ENCODE measurements at regions not wholly inside any gene's neighbourhood (a gene's known extent, or its start where the extent isn't known, plus 50 kb on each side); places are given as distances from the start of the nearest gene placed in this dataset.

DNA sequence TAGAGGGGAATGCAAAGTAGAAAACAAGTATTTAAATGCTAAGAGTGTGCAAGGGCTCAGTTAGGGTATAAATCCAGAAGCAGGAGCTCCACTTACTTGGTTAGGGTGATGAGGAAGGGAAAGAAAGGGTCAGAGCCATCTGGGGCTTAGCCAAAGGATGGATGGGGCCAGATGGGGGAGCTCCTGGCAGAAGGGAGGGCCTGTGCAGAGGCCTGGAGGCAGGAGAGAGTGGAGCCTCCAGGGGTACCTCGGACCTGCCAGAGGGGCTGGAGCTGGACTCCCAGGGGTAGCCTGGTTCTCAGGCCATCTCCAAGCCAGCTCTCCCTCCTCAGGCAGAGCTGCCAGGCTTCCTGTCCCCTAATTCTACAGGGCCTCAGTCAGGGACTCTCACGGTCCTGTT is 506.3 kb downstream of the SHQ1 start:
- Histone ChIP-seq H3K4me1 (no peaks in the 10 kb centered on the region), H3K4me3 (no peak overlapping the region), H3K36me3 (no peaks in the 10 kb centered on the region), H3K9me3 (no peaks in the 10 kb centered on the region), H3K27me3 (no peaks in the 10 kb centered on the region), H3K27ac (no peak overlapping the region)
- DNase-seq (no peak), ATAC-seq (peak in 1 of 4 donors; percentile 6)
- no CpG with 5 or more reads among the region's 2 CpGs for WGBS (ENCODE audit: insufficient coverage, low coverage, low lambda C conversion rate, missing lambda C conversion rate)
- no peak for TF ChIP-seq POLR2A (IDR thresholded peaks at IDR 0.05)
- intact Hi-C loops (cut with DNase I) = no loop called here

DNA sequence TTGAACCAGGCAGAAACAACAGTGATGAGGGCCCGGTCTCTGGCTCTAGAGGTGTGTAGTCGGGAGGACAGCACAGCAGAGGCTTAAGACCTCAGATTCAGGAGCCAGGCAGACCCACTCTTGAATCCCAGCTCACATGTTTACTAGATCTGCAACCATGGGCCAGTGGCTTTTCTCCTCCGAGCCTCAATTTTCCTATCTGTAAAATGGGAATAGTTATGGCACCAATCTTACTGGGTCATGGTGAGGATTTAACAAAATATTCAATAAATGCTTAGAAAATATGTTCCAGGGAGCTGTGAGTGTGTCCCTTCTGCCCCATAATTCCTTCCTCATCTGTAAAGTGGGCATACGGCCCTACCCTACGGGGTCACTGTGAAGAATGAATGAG is 506.9 kb downstream of the SHQ1 start:
- H3K4me3 ChIP-seq = no peak overlapping the region
- no peaks in the 10 kb centered on the region for H3K4me1 ChIP-seq
- no peaks in the 10 kb centered on the region for H3K36me3 ChIP-seq
- TF ChIP-seq, protein P1, sequence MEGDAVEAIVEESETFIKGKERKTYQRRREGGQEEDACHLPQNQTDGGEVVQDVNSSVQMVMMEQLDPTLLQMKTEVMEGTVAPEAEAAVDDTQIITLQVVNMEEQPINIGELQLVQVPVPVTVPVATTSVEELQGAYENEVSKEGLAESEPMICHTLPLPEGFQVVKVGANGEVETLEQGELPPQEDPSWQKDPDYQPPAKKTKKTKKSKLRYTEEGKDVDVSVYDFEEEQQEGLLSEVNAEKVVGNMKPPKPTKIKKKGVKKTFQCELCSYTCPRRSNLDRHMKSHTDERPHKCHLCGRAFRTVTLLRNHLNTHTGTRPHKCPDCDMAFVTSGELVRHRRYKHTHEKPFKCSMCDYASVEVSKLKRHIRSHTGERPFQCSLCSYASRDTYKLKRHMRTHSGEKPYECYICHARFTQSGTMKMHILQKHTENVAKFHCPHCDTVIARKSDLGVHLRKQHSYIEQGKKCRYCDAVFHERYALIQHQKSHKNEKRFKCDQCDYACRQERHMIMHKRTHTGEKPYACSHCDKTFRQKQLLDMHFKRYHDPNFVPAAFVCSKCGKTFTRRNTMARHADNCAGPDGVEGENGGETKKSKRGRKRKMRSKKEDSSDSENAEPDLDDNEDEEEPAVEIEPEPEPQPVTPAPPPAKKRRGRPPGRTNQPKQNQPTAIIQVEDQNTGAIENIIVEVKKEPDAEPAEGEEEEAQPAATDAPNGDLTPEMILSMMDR (IDR thresholded peaks at IDR 0.05) = no peak
- TF ChIP-seq POLR2A (IDR thresholded peaks at IDR 0.05) = no peak
- WGBS (ENCODE audit: insufficient coverage, low coverage, low lambda C conversion rate, missing lambda C conversion rate) = 84% methylated on average over 3 of the region's 5 CpGs
- ATAC-seq (no peak), DNase-seq (no peak)
- intact Hi-C loops (cut with DNase I) = no loop called here
- H3K9me3 ChIP-seq = no peaks in the 10 kb centered on the region
- H3K27me3 ChIP-seq = no peaks in the 10 kb centered on the region
- H3K27ac ChIP-seq = no peak overlapping the region

- Histone ChIP-seq H3K27ac (no peak overlapping the region), H3K4me1 (no peaks in the 10 kb centered on the region), H3K36me3 (no peaks in the 10 kb centered on the region), H3K27me3 (no peaks in the 10 kb centered on the region), H3K9me3 (no peaks in the 10 kb centered on the region), H3K4me3 (no peak overlapping the region)
- DNase-seq (no peak), ATAC-seq (no peak)
- WGBS (ENCODE audit: insufficient coverage, low coverage, low lambda C conversion rate, missing lambda C conversion rate) = 89% methylated on average over 7 of the region's 12 CpGs
- TF ChIP-seq POLR2A (IDR thresholded peaks at IDR 0.05) = no peak
- TF ChIP-seq, protein P1 (IDR thresholded peaks at IDR 0.05) = no peak
- intact Hi-C loops (cut with DNase I) = no loop called here
Observed at GRCh38 chr3:72340476-72341379, 507.5 kb downstream of the SHQ1 start.

- Histone ChIP-seq H3K4me1 (no peaks in the 10 kb centered on the region), H3K4me3 (no peak overlapping the region), H3K27ac (no peak overlapping the region), H3K27me3 (no peaks in the 10 kb centered on the region), H3K36me3 (no peaks in the 10 kb centered on the region), H3K9me3 (no peaks in the 10 kb centered on the region)
- intact Hi-C loops (cut with DNase I) = no loop called here
- ATAC-seq = no peak
- DNase-seq = no peak
- TF ChIP-seq, protein P1 (IDR thresholded peaks at IDR 0.05) = no peak
- TF ChIP-seq POLR2A (IDR thresholded peaks at IDR 0.05) = no peak
- WGBS (ENCODE audit: insufficient coverage, low coverage, low lambda C conversion rate, missing lambda C conversion rate) = 100% methylated on average over 1 of the region's 9 CpGs
Observed at GRCh38 chr3:72340056-72340455, 508.2 kb downstream of the SHQ1 start.

DNA sequence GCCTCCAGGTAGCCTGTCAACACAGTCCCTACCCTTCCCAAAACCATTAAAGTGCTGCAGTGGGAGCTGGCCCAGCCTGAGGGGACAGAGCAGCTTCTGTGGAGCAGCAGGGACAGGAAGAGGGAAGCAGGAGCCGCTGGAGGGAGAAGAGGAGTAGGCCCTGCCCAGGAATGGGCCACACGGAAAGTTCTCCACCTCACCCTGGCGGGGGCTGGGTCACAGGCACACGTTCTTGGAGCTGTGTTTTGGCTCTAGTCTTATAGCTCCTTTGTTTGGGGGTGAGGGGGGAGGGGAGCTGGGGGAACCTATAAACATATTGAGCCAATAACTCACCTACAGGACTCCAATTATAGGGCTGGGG is 508.6 kb downstream of the SHQ1 start:
- no peaks in the 10 kb centered on the region for H3K36me3 ChIP-seq
- no peaks in the 10 kb centered on the region for H3K9me3 ChIP-seq
- no peak overlapping the region for H3K4me3 ChIP-seq
- H3K27ac ChIP-seq = no peak overlapping the region
- DNase-seq = no peak
- no peaks in the 10 kb centered on the region for H3K4me1 ChIP-seq
- ATAC-seq = no peak
- 93% methylated on average over 3 of the region's 4 CpGs for WGBS (ENCODE audit: insufficient coverage, low coverage, low lambda C conversion rate, missing lambda C conversion rate)
- intact Hi-C loops (cut with DNase I) = no loop called here
- no peak for TF ChIP-seq POLR2A (IDR thresholded peaks at IDR 0.05)
- TF ChIP-seq, protein P1 (IDR thresholded peaks at IDR 0.05) = no peak
- no peaks in the 10 kb centered on the region for H3K27me3 ChIP-seq

Measured in right lobe of liver (tissue), 6 donors.